GM18909 (cell line): ENCODE measurements at regions not wholly inside any gene's neighbourhood (a gene's known extent, or its start where the extent isn't known, plus 50 kb on each side); places are given as distances from the start of the nearest gene placed in this dataset.
"Not testable (repeated sequence)": the region's sequence is repeated elsewhere in the genome, so short reads cannot be mapped to it uniquely, and the experiment has no call there.

Experiments used
- ATAC-seq: cut with Tn5 transposase; IDR thresholded peaks from one replicate; pipeline ENCODE4 v1.9.1; 2021; ENCODE audit warnings: mild to moderate bottlenecking; ENCODE audit not compliant: unreplicated experiment, poor library complexity

DNA sequence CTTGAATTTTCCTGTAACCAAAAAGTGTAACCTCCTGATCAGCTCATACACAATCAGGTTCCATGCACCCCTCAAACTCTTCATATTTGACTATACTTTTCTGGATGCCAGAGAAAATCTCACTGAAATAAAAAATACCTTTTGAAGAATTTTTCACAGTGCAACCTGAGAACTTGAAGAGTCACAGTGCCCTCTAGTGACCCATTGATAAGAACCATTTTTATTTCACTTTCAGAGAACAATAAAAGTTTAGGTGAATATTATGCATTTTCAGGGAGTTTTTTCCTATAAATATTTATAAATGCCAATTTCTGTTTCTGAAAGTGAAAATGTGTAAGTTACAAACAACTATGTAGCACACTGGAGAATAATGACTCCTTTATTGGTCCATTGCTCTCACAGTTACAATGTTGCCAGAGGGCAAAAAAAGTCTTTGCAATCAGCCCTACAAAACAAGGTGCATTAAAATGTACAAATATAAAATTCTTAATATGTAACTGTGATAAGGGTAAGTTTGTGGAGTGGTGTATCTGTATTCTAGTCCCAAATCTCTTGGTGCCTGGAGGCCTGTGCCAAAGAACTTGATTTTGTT, 153.6 kb upstream of the INTU start:
- ATAC-seq, result peak; percentile 53

DNA sequence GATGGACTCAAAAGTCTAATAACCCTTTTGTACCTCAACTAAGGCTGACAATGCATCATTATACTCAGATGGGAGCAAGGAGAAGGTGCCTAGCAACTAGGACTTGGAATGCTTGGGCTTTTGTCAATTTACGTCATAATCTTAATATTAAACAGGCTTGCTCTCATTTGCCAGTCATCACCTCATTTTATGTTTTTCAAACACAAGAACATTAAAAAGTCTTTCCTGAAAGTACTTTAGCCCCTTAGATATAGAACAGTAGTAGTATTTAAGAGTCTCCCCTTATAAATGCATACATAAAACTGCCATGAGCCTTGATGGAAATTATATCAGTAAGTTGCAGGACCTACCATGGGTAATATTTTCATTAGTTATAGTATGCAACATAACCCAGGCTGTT, 150.7 kb upstream of the INTU start:
- no peak for ATAC-seq

DNA sequence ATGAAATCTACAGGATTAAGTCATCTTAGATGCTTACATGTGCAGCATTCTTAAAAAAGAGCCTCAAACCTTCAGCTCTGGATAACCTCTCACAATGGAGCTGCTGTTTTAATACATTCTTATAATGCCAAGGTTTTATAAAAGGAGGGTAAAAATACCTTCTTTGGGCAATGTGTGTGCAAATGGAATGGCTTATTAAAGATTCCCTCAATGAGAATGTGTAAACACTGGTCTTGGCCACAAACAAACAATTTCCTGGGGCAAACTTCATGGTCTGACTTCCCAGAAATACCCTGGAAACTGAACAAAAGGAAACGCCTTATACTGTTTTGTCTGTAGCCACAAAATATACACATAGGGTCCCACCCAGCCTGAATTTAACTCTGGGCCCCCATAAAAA, 148.6 kb upstream of the INTU start:
- ATAC-seq, result no peak

DNA sequence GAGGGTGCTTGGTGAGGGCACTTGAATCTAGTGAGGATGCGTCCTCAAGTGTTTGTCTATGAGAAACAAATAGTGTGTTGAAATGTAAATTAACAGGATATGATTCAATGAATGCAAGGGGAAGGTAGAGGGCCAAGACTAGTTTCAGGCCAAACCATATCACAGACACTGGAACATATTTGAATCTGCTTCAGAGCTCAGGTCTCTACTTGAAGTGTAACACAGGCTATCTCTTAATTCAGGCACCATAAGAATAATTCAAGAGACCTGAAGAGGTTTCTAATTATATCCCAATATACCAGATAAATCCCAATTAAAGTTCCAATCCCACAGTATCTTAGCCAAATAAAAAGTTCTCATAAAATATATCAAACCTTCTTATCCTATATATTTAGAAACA, 146.5 kb upstream of the INTU start:
- no peak for ATAC-seq

DNA sequence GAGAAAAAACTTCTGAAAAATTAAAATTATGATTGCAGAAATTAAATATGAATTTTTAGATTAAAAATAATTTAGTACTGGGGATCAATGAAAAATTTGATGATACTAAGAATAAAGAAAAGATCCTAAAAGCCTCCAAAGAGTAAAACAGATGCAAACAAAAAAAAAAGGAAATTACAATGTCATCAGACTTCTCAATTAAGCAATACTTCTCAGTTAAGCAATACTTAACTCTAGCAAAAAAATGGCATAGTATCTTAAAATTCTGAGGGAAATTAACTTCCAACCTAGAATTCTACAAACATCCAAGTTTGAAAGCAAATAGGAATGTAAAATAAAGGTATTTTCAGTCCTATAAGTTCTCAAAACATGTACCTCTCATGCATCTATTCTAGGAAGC, 141.2 kb upstream of the INTU start:
- no peak for ATAC-seq

DNA sequence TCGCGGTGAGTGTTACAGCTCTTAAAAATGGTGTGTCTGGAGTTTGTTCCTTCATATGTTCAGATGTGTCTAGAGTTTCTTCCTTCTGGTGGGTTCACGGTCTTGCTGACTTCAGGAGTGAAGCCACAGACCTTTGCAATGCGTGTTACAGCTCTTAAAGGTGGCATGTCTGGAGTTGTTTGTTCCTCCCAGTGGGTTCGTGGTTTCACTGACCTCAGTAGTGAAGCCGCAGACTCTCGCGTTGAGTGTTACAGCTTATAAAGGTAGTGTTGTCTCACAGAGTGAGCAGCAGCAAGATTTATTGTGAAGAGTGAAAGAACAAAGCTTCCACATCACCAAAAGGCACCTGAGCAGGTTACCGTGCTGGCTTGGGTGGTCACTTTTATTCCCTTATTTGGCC, 135.9 kb upstream of the INTU start:
- not testable (repeated sequence) for ATAC-seq

DNA sequence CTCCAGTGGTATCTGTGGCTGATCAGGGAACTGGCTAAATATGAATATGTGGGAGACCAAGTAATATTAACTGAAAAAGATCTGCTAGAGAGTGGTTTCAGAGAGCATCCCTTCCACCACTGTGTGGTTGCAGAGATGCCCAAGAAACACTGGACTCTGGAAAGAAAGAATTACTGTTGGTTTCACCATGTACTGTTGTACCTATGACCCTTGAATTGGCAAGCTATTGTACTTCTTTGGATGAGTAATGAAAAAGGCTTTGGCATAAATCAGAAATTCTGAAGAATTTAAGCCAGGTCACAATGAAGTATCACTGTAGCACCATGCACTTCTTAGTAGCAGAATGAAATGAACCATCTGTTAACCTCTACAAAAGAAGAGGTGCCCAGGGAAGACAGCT, 134.4 kb upstream of the INTU start:
- no peak for ATAC-seq

DNA sequence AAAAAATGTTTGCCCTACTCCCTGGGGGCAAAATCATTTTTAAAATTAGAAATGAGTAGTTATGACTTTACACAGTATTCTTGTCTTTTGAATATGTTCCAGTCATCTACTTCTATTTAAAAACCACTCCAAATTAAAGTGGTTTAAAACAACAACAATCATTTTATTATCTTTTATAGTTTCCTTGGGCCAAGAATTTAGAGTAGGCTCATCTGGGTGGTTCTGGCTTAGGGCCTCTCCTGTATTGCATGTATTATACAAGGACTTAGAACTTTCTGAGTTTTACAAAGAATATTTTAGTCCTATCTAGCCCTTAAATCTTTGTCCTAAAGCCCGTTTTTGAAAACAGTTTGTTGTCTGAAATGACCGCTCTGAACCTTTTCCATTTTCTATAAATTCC, 132.5 kb upstream of the INTU start:
- no peak for ATAC-seq

DNA sequence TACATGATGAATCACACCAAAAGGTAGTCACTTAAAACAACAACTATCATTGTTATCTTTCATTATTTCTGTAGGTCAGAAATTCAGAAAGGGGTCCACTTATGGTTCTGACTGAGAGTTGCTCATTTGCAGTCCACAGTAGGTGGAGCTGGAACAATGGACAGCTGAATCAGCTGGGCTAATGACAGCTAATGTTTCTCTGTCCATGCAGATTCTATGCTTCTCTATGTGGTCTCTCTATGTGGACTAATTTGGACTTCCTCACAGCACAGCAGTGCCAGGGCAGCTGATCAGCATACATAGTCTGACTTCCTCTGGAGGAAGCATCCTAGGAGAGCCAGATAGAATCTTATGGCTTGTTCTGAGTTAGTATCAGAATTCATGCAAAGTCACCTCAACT, 131.7 kb upstream of the INTU start:
- ATAC-seq, result no peak

DNA sequence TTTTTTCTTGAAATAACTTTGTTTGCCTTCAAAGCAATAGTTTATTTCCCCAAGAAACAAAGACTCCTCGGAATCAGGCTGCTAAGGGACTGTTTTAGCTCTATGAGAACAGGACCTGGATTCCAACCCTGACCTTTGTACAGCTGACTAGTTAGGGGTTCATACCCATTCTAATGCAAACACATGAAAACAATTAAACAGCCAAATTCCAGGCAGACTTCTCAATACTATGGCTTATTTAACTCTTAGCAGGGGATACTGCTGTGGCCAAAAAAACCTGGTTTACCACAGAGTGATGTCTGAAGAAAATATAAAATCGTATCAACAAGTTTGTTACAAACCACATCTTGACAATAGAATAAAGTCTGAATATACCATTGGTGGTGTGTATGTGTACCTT, 129.6 kb upstream of the INTU start:
- no peak for ATAC-seq

DNA sequence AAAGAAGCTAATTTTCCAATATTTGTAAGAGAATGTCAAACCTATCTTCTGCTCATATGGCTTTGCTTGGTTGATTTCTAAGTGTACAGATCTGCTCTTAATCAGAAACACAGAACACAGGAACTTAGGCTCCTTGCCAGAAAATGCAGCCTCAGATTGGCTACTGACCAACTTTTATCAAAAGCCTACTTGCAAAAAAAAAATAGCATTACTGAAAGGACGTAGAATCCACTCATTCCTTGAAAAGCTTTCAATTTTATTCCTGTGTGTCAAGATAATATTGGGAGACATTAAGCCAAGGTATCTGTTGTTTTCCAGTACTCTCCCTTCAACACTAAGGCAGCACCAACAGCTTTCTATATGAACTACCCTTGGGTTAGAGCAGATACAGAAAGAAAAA, 127.6 kb upstream of the INTU start:
- no peak for ATAC-seq

DNA sequence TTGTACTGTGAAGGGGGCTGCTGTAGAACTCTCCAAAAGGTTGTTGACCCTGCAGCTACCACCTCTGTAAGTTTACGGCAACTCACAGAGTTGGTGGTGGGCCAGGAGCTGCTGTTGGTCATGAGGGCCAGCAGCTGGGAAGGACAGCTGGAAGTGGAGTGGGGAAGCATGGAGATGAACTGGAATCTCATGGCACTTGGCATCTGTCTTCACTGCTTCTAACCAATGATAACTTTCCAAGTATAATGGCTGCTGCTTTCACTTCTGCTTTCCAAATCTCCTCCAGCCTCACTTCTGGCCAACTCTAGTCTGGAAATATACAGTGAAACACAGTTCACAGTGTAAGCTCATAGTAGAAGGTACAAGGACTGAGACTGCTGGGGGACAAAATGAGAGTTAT, 126.5 kb upstream of the INTU start:
- ATAC-seq, result no peak

DNA sequence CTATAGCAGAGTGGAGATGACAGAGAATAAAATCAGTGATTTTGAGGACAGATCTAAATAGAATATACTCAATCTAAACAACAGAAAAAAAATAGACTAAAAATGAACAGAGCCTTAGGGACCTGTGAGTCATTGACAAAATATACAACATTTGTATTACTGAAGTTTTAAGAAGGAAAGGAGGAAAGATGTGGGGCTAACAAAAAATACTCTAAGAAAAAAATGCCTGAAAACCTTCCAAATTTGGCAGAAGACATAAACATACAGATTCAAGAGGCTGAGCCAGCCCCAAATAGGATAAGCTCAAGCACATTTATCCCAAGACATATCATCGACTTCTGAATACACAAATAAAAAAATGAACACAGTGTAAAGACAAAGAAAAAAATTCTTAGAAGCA, 123.6 kb upstream of the INTU start:
- ATAC-seq, result no peak

DNA sequence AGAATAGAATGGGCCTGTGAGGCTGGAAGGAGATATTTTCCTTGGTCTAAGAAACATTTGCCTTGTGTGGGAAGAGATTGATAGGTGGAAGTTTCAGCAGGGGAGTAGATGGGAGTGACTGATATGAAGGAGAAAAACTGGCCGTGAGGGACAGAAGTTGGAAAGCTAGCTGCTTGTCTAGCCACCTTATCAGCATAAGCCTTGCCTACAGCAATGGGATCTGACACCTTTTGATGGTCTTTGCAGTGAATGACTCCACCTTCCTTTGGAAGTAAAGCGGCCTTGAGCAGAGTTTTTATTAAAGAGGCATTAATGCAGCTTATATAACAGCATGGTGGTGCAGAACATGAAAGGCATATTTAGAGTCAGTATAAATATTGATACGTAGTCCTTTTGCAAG, 120.1 kb upstream of the INTU start:
- ATAC-seq, result not testable (repeated sequence)

DNA sequence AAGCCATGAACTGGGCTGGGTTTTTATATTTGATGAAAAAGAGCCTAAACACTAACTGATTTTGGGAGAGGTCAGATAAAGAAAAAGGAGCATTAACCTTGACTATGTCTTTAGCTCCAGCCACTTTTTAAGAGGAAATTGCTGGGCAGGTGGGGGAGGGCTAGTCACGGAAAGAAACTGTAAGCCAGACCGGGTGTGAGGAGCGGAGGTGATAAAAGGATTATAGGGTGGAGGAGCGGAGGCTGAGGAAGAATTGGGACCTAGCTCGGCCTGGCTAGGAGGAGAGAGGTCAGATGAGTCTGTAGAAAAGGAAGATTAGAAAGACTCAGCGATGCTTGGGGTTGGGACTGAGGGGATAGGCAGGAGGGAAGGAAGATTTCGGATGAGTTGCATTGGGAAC, 117.5 kb upstream of the INTU start:
- not testable (repeated sequence) for ATAC-seq

DNA sequence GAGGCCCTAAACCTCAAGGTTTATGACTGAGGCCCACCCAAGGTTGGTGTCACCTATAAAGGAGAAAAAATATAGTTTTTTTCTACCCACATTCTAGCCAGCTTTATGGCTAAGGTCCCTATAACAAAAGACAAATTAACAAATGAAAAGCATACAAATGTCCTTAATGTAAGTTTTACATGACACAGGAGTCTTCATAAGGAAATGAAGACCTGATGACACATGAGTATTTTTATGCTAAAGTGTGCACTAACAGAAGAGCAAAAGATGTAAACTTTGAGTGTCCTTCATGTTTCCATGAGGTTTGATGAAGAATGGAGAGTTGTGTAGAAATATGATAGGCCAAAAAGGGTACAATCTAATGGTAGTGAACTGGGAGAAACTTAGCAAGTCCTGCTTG, 114.7 kb upstream of the INTU start:
- ATAC-seq, result no peak

DNA sequence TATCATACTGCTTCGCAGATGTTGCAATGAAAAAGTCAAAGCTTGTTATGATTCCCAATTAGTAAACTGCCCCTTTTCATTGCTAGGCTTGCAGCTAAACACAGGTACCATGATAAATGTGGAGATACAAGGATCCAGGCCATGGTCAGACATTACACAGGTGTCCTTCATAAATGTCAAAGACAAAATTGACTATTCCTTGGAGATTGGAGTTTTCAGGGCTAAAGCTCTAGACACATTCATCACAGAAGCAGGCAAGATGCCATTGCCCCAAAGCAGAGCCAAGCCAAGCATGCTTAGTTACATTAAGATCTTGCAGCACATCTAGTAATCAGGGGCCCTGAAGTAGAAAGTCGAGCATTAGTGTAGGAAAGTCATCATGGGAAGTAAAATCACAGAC, 111.3 kb upstream of the INTU start:
- no peak for ATAC-seq

DNA sequence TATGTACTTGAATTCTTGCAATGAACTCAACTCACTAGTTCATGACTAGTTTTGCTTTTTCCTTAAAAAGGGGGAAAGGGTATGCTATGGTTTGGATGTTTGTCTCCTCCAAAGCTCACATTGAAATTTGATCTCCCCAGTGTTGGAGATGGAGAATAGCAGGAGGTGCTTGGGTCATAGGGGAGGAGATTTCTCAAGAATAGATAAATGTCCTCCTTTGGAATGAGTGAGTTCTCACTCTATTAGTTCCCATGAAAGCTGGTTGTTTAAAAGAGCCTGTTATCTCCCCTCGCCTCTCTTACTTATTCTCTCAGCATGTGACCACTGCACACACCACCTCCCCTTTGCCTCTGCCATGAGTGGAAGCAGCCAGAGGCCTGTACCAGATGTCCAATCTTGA, 109.4 kb upstream of the INTU start:
- ATAC-seq, result no peak

DNA sequence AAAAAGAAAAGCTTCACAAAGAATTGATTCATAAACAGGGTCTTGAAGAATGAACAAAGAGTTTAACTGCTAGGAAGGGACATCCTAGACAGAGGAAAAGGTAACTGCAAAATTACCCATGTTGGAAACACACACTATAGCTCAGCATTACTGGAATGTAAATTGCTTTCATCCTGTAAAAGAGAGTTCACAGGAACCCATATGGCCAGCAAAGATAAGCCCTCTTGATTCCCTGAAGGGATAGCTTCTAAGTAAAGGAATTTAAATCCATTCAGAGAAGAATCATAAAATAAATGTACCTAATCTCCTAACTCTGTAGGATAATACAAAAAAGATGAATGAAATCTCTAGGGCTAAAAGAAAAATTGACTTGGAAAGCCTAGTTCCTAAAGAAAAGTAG, 107.1 kb upstream of the INTU start:
- no peak for ATAC-seq

DNA sequence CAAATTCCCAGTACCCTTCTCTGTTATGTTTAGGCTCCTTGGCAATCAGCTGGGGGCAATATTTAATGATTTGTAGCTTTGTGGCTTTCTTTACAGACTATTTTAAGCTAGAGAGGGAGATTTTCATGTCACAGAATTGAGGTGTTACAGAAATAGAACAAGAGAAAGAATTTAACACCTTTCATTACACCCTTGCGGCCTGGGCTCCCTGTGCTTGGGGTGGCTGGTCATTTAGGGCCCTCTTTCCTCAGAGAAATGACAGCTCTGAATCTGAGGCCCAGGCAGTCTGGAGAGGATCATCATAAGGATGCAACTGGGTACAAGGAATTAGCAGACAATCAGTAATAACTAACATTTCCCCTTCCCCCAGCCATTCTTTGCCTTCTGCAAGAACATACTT, 104.5 kb upstream of the INTU start:
- ATAC-seq, result no peak

DNA sequence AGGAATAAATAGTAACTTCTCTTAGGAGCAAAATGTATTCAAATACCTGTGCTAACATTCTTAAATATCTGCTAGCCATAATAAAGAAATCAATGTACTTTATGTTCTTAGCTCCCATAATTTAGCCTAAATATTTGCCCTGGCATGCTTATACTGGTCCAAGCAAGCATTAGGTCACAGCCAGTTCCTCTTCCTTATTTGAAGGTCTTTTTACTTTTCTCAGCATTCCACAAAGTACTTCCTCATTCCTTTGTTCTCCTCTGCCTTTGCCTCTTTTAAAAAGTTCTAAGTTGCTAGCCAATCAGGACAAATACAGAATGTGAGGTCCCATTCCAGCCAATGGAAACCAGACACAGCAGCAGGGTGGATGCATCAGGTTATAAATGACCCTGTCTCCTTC, 102.9 kb upstream of the INTU start:
- ATAC-seq, result not testable (repeated sequence)

DNA sequence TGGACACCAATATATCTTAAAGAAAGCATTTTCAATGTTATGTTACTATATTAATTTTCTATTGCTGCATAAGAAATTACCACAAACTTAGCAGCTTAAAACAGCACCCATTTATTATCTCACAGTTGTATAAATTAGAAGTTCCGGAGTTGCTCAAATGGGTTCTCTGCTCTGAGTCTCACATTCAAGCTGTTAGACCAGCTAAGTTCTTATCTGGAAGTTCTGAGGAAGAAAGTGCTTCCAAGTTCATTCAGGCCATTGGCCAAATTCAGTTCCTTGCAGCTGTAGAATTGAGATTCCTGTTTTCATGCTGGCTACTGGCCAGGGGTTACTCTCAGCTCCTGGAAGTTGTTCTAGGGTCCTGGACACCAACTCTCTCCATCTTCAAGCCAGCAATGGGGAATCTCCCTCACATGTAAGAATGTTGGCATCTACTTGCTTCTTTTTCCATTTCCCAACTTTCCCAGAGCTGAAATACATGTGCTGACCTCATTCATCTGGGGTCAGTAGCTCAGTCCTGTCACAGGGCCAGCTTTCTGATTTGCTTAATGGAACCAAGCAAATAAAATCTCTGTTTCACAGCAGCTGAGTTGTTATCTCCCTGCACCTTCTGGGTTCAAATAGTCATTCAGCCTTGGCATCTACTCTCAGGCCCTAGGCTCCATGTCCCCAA, 99.6 kb upstream of the INTU start:
- no peak for ATAC-seq
